Activated CD4-positive, CD25-positive, alpha-beta regulatory T cell (primary cell): ENCODE measurements at regions not wholly inside any gene's neighbourhood (a gene's known extent, or its start where the extent isn't known, plus 50 kb on each side); places are given as distances from the start of the nearest gene placed in this dataset.

Experiments used
- DNase-seq, 4 experiments: peaks; one replicate each; lab custom pipeline; 2025; lab: John Stamatoyannopoulos, UW

- no peak for DNase-seq
These were observed 453.6 kb downstream of the MN1 start for GRCh38 chr22:27347951-27348350.

- no peak for DNase-seq
These were observed 452.9 kb downstream of the MN1 start for GRCh38 chr22:27348634-27349033.

- DNase-seq: no peak
These were observed 452.1 kb downstream of the MN1 start for GRCh38 chr22:27349456-27349855.

DNA sequence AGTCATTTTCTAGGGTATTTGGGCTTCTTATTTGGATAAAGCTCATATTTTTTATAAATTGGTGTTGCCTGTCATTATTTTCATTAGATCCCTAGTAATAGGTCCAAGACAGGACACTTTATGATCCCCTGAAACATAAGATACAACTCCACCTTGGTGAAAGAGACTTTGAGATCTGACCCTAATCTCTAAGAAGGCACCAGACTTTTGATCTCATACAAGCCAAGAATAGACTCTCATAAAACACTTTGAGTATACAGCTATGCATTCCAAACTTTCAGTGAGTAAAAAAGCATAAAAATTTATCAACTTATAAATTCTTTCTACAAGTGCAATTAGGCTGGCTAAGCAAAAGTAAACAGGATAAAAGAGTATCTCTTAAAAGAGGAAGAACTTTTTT lies 451.2 kb downstream of the MN1 start:
- no peak for DNase-seq

DNA sequence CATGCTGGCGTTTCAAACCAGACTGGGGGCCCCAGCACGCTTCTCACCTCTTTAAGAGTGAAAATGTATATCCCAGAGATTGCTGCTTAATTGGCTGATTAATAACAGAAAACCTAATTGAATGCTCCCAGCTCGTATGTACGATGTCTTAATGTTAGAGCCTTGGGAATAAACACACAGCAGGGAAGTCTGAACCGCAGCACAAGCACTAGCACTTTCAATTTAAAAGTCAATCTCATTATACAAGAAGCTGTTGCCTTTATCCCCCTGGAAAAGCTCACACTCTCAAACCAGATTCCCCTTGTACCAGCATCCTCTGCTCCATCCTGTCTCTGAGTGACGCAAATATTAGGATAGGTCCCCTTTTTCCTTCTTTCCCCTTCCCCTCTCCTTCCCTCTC lies 449.1 kb downstream of the MN1 start:
- no peak for DNase-seq

GRCh38 chr22:27358096-27358870 lies 443.3 kb downstream of the MN1 start:
- no peak for DNase-seq

DNA sequence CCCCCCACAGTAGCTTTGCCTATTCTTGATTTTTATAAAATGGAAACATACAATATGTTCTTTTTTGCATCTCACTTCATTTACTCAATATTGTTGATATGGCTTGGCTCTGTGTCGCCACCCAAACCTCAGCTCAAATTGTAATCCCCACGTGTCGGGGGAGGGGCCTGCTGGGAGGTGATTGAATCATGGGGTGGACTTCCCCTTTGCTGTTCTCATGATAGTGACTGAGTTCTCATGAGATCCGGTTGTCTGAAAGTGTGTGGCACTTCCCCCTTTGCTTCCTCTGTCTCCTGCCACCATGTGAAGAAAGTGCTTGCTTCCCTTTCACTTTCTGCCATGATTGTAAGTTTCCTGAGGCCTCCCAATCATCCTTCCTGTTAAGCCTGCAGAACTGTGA lies 431.3 kb downstream of the MN1 start:
- no peak for DNase-seq

- no peak for DNase-seq
These were observed 430.6 kb downstream of the MN1 start for GRCh38 chr22:27370987-27371386.

DNA sequence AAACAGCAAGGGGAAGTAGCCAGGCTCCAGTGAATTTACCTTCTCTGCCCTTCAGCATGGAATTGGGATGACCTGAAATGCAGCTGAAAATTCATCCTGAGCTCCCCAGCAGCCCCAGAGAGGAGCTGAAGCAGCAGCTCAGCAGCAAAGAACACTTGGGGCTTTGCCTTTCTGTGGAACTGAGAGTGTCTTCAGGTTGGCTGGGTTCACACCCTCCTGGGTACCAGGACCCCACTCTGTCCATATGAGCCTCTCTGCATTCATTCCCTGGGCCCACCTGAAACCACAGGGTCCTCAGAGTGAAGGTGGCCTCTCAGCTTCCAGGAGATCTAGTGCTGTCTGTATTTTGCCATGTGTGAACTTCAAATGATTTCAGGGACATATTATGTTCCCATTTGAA lies 429.2 kb downstream of the MN1 start:
- no peak for DNase-seq

DNA sequence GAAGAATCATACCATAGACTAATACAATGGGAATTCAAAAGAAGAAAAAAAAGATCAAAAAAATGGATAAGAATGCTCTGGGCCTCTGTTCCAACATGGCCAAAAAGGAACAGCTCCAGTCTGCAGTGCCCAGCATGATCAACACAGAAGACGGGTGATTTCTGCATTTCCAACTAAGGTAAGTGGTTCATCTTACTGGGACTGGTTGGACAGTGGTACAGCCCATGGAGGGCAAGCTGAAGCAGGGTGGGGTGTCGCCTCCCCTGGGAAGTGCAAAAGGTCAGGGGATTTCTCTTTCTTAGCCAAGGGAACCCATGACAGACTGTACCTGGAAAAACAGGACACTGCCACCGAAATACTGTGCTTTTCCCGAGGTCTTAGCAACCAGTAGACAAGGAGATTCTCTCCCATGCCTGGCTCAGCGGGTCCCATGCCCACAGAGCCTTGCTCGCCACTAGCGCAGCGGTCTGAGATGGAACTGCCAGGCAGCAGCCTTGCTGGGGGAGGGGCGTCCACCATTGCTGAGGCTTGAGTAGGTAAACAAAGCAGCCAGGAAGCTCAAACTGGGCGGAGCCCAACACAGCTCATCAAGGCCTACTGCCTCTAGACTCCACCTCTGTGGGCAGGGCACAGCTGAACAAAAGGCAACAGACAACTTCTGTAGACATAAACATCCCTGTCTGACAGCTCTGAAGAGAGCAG lies 428.4 kb downstream of the MN1 start:
- DNase-seq: no peak

DNA sequence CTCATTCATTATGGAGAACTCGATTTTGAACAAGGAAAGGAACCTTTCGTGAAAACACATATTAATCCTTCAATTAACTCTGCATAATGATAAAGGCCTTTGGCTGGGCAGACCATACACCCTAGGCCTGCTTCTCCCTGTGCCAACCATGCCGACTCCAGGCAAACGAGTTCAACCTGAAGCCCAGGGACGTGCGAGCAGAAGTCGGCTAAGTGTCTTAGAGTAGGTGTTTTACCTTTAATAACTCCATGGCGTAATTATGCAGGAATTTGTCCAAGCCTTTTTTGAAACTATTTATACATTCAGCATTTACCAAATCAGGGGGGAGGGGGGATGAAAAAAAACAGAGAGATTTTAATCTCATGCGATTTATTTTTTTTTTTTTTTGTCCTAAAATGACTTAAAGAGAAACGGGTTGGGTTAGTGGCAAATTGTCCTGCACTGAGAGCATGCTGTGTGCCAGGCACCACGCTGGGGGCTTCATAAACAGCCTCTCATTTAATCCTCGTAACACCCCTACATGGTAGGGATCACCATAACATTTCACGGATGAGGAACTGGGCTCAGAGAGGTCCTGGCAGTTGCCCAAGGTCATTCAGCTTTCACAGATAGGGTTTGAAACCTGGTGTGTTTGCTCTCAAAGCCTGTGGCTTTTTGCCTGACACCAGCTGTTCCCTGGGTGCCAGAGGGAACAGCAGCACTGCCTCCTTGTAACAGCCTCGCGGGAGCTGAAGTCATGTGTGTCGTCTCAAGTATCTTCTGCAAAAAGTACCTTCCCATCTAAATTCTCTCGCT lies 423.9 kb downstream of the MN1 start:
- no peak for DNase-seq

DNA sequence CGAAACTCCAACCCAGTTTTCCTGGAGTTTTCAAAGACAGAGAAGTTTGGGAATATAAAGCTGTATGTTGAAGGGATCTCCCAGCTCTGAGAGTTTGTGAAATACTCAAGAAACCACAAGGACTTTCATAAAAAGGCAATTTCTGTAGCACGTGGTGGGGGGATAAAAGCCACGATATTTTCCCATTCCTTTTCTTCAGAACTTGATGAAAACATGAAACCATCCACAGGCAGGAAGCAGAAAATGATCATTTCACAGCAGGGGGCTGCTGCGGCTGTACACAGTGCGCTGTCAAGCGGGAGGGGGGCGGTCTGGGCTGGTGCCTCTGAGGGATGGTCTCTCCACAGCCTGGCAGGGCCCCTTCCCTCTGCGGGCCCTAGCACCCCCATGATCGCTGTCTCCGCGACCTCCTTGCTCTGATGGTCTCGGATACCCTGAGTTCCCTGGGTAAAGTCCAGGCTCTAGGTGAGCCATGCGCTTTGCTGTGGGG lies 423.2 kb downstream of the MN1 start:
- DNase-seq: no peak

- no peak for DNase-seq
These were observed 422.6 kb downstream of the MN1 start for GRCh38 chr22:27378995-27379394.

DNA sequence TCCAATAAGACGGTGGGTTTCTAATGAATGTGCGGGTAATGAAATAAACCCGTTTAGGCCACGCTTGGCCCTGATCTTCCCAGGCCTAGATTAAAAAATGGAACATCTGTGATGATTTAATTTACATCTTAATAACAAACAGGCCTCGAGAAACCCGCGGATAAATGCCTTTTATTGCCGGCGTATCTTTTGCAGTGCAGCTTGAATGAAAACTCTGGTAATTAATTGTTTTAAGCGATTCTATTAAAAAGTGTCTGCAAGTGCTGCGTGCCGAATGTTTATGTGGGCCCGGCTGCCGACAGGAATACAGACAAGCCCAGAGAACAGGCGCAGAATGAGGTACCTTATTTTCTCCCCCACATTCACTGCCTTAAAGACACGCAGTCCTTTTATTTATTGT lies 420.7 kb downstream of the MN1 start:
- no peak for DNase-seq

- DNase-seq: no peak
These were observed 420.0 kb downstream of the MN1 start for GRCh38 chr22:27381552-27381951.

DNA sequence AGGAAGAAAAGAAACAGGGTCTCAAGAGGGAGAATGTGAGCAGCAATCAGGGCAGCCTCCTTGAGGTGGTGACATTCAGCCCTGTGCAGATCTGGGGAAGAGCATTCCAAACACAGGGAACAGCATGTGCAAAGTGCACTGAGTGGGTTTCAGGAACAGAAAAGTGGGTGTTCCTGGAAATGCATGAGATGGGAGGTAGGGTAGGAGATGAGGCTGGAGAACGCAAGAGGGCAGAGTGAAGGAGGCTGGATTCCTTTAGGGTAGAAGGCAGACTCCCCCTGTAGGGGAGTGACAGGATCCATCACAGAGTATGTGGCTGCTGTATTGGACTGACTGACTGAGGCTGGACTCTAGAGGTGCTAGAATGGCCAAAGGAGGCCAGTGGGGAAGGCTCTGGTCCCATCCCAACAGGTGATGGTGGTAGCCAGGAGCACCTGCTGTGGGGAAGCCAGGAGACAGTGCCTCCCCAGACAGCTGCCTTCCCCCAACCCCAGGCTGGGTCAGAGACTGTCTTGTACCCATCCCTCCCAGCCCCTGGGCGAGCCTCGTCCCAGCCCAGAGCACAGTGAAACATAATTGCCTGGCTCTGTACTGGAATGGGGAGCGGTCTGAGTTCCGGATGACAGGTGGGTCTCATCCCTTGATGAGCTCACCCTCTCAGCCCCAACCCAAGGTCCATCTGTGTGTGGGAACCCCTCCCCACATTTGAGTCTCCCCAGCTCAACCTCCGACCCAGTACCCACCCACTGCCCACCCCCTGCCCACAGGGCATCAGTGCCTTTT lies 419.4 kb downstream of the MN1 start:
- no peak for DNase-seq

DNA sequence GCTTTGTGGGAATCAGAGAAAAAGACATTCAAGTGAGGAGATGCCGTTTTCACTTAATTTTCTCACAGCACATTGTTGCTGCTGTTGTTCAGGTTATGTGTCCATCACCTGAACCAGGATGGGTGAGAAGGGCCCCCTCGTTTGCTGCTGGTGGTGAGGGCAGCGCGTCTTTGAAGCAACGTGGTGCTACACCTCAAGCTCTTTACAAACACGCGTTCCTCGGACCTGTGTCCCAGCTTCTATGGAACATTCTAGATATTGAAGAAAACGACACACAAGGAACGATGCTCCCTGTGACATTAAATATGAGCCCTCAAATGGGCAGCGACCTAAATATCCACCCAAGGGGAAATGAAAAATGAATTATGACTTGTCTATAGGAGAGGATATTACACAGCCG lies 418.6 kb downstream of the MN1 start:
- DNase-seq: no peak

GRCh38 chr22:27383896-27384295 lies 417.7 kb downstream of the MN1 start:
- DNase-seq: no peak

DNA sequence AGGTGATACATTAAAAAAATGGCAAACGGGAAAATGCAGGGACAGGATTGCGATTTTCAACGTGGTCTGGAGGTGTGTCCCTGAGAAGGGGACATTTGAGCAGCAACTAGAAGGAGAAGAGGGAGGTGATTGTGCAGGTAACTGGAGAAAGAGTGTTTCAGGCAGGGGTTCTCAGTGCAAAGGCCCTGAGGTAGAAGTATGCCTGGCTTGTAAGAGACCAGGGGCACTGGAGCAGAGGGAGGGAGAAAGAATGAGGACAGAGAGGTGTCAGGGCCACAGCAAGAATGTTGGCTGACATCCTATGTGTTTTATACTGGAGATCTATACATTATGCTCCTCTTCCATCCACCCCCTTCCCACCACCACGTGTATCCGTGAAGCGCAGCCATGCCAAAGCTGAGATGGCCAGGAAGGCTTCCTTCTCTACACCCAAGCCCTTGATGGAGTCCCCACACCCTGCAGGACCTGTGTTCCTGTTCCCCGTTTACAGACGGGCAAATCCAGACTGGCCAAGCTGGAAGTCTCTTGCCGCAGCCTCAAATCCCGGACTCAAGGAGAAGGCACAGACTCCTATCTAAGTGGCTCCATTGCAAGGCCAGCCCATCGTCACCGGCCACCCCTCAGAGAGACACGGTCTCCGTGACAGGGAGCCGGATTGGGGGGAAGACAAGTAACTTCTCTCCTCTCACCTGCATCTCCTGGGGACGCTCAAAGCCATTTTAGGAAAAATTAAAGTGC lies 416.1 kb downstream of the MN1 start:
- DNase-seq: no peak

- DNase-seq: no peak
These were observed 415.4 kb downstream of the MN1 start for GRCh38 chr22:27386186-27386585.

GRCh38 chr22:27387561-27387960 lies 414.0 kb downstream of the MN1 start:
- DNase-seq: no peak
